GM04503 (cell line): ENCODE measurements at regions not wholly inside any gene's neighbourhood (a gene's known extent, or its start where the extent isn't known, plus 50 kb on each side); places are given as distances from the start of the nearest gene placed in this dataset.
"Not testable (repeated sequence)": the region's sequence is repeated elsewhere in the genome, so short reads cannot be mapped to it uniquely, and the experiment has no call there.

Experiments
- DNase-seq: peaks from one replicate; pipeline ENCODE4 v3.0.0-alpha.2; 2012; ENCODE audit warnings: low read depth

DNA sequence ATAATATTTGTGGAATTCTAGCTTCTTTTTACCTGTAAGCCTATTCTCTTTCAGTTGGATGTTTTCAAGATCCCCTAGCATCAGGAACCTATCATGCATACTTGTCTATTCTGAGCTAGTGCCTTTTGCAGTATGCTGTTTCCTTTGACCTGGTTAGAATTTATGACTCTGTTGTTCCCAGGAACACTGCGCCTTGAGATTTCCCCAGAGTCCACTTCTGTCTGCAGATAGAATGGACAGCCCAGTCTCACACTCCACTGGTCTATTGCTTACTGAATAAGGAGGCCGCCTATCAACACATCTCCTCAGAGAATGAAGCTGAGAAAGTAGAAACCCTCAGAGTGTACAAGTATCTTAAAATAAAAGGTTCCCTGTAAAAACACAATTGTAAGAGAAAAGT is 465.1 kb upstream of the GALNTL6 start:
- DNase-seq: no peak

DNA sequence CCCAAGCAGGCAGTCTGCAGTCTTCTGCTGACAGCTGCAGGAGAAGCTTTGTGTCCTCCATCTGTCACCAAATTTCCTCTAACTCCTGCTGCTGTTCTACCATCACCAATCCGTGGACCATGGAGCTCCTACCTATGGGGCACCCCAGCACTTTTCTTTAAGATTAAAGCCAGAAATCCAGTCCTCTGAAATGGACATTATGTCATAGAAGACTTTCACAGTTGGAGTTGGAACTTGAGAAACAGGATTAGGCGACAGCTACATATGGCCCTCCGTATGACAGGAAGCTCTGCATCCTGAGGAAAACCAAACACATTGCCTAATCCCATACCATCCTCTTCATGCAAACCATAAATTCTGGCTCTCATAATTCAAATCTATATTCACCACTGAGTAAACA is 470.6 kb upstream of the GALNTL6 start:
- no peak for DNase-seq

DNA sequence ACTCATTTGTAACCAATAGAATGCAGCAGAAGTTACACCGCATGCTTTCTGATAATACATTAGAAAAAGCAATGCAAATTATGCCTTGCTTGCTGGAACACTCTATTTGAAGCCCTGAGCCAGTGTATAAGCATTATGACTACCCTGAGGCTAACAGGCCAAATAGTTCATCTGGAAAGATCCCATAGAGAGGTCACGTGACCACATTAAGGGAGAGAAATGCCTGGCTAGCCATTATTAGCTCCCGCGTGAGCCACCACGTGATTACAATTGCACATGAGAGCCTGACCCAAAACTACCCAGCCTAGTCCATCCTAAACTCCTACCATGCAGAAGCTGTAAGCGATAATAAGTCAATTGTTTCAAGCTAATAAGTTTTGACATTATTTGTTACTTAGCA is 472.9 kb upstream of the GALNTL6 start:
- DNase-seq: no peak

DNA sequence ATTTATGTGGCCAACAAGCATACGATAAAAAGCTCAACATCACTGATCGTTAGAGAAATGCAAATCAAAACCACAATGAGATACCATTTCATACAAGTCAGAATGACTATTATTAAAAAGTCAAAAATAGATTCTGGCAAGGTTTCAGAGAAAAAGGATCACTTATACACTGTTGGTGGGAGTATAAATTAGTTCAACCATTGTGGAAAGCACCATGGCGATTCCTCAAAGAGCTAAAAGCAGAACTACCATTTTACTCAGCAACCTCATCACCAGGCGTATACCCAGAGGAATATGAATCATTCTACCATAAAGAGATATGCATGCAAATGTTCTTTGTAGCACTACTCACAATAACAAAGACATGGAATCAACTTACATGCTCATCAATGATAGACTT is 478.7 kb upstream of the GALNTL6 start:
- no peak for DNase-seq

DNA sequence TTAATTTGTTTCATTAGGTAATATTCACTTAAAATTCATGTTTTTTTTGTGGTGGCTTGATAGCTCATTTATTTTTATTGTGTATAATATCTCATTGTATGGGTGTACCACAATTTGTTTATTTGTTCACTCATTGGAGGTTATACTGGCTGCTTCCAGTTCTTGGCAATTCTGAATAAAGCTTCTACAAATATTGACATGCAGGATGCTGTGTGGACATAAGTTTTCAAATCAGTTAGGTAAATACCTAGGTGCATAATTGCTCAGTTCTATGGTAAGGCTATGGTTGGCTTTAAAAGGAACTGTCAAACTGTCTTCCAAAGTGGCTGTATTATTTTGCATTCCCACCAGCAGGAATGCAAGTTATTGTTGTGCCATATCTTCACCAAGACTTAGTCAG is 504.5 kb upstream of the GALNTL6 start:
- DNase-seq: no peak

DNA sequence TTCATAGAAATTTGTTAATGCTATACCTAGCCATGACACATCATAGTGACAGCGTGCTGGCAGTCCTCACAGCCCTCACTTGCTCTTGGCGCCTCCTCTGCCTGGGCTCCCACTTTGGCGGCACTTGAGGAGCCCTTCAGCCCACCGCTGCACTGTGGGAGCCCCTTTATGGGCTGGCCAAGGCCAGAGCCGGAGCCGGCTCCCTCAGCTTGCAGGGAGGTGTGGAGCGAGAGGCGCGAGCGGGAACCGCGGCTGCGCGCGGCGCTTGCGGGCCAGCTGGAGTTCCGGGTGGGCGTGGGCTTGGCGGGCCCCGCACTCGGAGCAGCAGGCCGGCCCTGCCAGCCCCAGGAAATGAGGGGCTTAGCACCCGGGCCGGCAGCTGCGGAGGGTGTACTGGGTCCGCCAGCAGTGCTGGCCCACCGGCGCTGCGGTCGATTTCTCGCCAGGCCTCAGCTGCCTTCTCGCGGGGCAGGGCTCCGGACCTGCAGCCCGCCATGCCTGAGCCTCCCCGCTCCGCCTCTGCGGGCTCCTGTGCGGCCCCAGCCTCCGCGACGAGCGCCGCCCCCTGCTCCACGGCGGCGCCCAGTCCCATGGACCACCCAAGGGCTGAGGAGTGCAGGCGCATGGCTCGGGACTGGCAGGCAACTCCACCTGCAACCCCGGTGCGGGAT is 515.0 kb upstream of the GALNTL6 start:
- DNase-seq: not testable (repeated sequence)

DNA sequence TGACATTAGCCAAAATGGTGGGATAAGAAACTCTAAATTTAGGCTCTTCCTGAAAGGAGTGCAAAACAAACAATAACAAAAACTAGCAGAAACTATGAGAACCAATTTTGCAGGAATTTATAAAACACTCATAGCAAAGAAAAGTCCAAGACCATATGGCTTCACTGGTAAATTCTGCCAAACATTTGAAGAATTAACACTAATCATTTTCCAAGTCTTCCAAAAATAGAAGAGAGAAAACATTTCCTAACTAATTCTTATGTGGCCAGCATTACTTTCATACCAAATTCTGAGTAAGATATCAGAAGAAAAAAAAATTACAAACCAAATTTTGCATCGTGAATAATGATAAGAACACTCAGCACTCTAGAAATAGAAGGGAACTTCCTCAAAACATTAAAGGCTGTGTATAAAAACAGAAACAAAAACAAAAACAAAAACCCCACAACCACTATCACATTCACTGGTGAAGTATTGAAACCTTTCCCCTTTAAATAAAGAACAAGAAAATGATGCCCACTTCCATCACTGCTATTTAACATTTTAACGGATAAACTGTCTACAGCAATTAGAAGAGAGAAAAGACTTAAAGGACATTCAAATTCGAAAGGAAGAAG is 524.3 kb upstream of the GALNTL6 start:
- DNase-seq: no peak

DNA sequence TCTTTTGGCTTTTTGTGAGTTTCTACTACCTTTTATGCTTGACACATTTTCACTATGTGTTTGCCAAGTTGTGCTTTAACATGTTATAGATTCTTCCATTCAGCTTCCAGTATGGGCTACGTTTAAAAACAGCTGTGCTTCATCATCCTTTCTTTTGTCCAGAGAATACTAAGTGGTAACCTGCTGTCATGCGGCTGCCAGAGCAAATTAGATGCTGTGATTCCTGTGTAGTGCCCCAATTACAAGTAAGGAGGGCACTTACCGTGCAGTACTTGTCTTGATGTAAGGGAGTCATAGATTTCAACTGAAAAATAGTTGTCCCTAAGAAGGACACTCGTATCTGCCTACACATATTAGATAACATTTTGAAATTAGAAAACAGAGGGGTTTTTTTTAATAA is 531.8 kb upstream of the GALNTL6 start:
- DNase-seq: no peak

DNA sequence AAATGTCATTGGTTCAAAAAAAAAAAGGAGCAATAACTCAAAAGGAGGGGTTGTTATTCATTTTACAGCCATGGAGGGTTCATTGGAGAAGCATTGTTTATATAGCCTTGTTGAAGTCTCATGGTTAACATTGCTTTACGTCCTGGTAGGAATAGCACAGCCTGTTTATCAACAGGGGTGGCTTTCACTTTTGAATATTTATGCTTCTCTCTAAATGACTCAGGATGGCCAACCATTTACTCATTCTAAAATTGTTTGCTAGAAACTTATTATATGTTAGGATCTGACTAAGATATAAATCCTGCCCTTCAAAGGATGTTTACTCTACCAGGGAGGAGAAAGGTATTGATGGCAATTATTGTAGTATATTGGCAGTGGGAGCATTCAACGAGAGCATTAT is 534.1 kb upstream of the GALNTL6 start:
- no peak for DNase-seq

DNA sequence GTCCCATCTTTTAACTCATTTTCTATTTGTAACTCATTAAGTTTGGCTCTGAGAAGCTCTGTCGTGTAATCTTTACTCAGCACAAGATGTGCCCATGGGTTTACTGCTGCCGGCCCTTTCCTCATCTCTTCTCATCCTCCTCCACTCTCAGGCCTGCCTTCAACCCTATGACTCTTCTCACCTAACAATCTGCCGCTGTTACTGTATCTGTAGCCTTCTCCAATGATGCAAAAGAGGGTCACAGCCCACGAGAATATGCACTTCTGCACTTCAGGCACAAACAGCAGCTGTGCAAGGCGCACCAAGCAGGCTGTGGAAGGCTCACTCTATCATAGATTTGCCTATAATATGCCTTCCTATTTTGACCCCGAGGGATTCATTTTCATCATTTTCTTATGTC is 546.5 kb upstream of the GALNTL6 start:
- DNase-seq: no peak

DNA sequence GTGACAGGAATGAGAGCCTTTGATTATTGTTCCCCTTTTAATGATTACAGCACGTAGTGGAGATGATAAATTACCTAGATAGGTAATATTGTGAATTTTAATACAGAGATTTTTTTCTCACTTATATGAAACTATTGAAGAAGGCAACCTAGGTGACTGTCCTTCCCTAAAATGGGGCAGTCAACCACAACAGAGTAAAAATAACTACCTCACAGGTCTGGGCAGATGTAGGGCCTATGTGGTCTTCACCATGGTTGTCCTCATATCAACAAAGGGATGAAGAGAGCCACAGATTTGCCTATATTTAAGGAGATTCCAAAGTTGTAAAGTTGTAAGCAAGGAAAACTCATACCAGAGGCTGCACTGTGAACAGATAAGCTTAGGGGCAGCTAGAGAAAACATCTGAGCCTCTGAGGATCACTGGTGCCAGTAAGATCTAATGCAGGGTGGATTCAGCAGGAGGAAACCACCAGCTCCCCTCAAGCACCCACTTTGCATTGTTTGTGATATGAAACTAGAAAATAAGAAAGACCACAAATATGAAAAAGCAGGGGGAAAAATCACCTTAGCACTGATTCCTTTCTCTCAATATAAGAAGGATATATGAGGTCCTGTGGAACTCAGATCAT is 547.9 kb upstream of the GALNTL6 start:
- DNase-seq: no peak

DNA sequence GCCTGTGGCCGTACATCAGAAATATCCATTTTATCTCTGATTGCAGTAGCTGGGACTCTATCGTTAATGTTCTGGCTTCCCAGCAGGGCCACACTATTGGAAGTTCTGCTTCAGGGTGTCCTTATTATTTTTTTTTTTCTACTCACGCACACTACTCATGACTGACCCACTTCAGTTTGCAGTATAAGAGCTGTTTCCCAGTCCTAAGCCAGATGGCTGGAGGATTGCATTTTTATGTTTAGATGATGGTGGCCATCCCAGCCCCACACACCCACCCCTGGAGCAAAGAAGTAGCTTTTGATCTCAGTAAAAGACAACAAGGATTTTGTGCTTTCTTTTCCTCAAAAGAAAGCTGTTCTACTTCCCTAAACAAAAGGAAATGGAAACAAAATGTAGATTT is 557.0 kb upstream of the GALNTL6 start:
- DNase-seq: no peak

DNA sequence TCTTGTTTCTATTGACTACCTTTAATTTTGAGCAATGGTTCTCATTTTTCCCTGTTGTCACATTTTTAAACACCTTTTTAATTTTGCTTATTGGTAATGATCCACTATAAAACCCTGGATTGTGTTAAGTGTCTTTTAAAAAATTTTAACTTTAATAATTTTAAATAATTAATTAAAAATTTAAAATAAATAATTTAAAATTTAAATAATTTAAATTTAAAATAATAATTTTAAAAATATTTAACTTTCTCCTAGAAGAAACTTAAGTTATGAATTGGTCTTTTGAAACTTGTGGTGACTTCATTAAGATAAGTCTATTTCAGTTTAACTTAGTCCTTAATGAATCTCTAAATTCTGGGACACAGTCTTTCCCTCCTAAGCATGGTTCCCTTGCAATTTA is 566.3 kb upstream of the GALNTL6 start:
- DNase-seq: no peak

DNA sequence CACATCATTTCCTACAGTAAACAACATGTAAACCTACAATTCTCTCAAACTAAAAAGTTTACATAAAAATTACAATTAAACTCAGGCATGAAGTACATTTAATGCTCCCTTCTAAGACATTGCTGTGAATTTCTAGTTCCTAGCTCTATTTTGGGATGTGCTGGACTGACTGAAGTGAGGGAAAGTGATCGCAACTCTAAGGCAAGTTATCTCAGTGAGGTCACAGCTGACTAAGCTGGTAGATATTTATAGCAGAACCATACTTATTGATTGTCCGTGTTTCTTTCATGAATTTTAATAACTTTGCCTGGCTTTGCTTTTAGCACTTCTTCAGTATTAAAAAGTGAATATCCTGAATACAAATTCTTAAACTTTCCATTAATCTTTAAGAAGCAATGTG is 570.4 kb upstream of the GALNTL6 start:
- DNase-seq: no peak

DNA sequence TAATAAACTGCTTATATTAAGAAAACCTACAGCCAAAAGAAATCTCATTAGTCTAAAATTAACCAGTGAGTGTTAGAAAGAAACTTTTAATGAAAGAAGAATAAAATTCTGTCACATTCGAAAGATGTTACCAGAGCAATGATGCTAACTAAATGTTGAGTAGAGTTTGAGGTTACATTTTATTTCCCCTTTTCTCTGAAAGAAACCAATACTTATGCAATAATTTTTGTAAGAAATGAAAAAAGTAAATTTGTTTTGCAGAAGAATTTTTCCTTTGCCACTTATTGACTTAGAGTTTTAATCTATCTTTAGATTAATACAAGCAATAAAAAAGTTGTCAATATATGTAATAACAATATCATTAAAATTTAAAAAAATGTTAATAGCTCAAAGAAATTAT is 574.0 kb upstream of the GALNTL6 start:
- DNase-seq: no peak

DNA sequence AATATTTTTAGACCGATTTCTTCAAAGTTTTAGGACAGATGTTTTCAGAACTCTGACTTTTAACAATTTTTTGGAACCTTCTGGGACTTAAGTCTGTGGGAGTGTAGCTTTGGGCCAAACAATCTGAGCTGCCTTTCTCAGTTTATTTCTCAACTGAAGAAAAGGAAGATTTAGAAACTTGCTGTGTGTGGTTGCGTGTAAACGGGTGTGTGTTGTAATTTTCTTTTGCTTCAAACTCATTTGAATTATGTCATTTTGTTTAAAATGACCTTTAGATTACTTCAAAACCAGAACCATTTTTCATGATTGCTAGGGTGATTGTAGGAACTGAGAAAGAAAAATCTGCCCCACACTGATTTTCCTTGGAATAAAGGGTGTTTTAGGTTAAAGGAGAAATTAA is 577.7 kb upstream of the GALNTL6 start:
- no peak for DNase-seq

DNA sequence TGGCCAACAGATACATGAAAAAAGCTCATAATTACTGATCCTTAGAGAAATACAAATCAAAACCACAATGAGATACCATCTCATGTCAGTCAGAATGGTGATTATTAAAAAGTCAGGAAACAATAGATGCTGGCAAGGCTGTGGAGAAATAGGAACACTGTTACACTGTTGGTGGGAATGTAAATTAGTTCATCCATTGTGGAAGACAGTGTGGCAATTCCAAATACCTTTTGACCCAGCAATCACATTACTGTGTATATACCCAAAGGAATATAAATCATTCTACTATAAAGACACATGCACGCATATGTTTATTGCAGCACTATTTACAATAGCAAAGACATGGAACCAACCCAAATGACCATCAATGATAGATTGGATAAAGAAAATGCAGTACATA is 583.9 kb upstream of the GALNTL6 start:
- DNase-seq: not testable (repeated sequence)

DNA sequence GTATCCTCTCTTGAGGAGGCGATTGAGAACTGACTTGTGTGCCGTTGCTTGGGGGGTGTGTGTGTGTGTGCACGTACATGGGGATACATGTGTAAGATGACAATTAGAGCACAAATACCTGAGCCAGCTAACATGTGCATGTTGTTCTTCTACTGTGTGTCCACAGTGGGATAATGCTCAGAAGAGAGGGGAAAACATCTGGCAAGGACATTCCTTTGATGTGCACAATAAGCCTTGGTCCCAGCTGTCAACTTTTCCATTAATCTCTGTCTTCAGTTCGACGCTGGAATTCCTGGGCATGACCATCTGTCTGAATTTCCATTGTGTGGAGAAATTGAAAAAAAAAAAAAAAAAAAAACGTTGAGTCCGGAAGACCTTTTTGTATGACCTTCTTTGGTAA is 592.0 kb upstream of the GALNTL6 start:
- DNase-seq: no peak

DNA sequence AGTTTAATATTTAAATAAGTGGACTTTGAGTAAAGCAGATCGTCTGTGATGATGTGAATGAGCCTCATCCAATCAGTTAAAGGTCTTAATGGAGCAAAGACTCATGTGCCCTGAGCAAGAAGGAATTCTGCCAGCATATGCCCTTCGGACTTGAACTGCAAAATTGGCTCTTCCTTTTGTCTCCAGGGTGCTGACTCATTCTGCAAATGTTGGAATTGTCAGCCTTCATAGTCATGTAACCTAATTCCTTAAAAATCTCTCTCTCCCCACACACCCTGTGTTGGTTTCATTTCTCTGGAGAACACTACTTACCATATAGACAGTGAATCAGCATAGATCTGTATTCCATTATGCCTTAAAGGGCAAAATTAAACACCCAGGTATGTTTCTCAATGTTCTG is 609.8 kb upstream of the GALNTL6 start:
- no peak for DNase-seq

DNA sequence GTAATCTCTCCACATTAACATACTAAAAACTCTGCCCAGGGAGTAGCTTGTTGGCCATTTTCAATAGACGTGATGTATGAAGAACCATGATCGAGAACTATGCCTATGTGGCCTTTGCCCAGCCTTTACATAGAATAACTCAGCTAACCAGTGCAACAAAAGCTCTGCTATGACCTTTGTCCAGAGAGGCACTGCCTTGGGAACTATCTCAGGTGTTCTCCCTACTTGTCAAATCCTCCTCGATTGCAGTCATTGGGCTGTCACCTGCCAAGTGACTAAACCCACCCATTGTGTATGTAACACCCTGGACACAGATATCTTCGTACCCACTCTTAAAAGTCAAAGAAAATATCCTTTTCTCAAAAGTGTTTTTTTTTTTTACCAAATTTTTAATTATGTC is 610.3 kb upstream of the GALNTL6 start:
- DNase-seq: no peak

DNA sequence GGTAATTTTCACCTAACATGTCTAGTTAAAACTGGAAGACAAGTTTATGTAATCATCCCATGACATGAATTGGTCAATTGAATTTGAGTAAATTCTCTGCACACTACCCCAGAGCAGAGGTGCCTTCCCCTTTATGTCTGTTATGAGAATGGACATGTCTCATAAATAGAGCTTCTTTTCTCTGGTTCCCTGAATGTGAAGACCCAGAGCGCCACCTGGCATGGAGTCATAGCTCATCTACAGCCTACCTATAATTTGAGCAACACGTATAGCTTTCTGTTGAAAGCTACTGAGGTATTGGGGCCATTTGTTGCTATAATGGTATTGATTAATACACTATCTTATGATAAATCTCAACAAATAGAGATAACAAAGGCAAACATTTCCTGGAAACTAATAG is 626.5 kb upstream of the GALNTL6 start:
- DNase-seq: no peak

DNA sequence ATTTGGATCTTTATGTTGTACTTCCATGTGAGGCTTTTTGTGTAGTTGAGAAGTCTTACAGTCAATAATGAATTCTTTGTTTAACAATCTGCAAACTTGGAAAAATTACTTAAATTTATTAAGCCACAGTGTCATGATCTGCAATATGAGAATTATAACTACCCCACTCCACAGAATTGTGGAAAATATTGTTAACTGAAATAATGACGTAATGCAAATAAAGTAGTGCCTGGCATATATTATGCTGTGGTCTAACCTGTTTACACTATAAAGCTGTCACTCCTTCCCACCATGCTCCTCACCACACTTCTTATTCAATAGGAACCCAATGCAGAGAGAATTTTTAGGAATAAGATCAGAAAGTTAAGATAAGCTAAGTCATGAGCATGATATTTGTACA is 632.1 kb upstream of the GALNTL6 start:
- DNase-seq: no peak

DNA sequence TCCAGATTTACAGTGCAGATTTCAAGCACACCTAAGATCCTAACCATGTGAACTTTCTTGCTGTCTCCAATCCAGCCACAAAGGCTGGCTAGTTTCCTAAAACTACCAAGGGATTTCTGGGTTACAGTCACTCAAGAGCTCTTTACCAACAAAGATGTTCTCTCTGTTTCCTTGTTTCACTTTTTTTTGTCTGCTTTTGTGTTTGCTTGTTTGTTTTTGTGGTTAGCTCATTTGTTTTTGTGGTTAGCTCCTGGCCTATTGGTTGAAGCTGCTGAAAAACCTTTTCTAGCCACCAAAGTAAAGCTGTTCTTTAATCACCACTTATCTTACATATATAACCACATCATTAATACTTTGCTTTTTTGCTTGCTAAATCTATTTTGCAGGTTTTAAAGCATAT is 642.5 kb upstream of the GALNTL6 start:
- DNase-seq: no peak

DNA sequence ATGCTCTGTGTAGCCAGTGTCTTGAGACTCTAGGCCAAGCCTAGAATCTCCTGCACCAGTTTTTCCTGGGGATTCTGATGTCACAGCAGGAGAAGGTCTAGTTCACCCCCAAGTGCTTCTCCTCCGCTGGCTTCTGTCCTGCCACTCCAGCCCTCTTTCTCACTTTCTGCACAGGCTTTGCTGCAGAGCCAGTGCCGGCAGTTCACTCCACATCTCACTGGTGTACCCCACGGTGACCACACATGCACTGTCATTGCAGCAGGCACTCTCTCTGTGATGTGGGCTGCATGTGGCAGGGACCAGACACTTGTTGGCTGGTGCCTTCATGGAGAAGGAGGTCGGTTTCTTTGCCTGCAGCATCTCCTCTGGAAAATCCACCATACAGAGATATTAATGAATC is 643.8 kb upstream of the GALNTL6 start:
- no peak for DNase-seq
